Kidney epithelial cell (primary cell): ENCODE measurements at regions not wholly inside any gene's neighbourhood (a gene's known extent, or its start where the extent isn't known, plus 50 kb on each side); places are given as distances from the start of the nearest gene placed in this dataset.

ENCODE experiments used
- DNase-seq: peaks from one replicate; pipeline ENCODE4 v3.0.0-alpha.2; 2010; ENCODE audit warnings: low read depth
- H3K27me3 ChIP-seq: 2 replicates; pipeline ENCODE4 v1.6.0; 2011; ENCODE audit warnings: low read length; ENCODE audit not compliant: control insufficient read depth, insufficient read depth
- H3K36me3 ChIP-seq: 2 replicates; pipeline ENCODE4 v1.5.1; 2011; ENCODE audit warnings: low read length; ENCODE audit not compliant: control insufficient read depth, insufficient read depth
- H3K4me3 ChIP-seq: 2 replicates; pipeline ENCODE4 v1.5.1; 2011; ENCODE audit warnings: low read depth, mild to moderate bottlenecking, control low read depth, low read length
- TF ChIP-seq, protein P1 (sequence below): IDR thresholded peaks from 2 replicates; pipeline ENCODE4 v1.5.1; 2011; ENCODE audit warnings: mild to moderate bottlenecking, moderate library complexity, low read length, control low read depth, inconsistent platforms; ENCODE audit not compliant: insufficient read depth, poor library complexity, severe bottlenecking

DNA sequence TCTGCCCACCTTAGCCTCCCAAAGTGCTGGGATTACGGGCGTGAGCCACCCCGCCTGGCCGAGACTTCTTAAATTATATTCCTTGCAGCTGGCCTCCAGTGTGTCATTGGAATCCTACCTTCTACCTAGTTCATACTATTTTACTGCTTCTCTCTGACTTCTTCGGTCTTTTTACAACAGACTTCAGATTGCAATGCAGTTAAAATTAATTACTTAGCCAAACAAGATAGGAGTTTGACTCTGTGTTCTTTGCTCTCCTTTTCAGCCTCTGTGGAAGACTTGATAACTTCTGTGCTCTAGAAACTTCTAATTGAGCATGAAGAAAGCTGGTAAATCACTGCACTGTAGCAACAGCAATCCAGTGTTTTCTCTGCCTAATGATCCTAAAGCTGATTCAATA is 199.5 kb downstream of the GASK1B start:
- no peak for DNase-seq
- Histone ChIP-seq H3K36me3 (no peaks in the 10 kb centered on the region), H3K27me3 (no peaks in the 10 kb centered on the region), H3K4me3 (no peak overlapping the region)
- TF ChIP-seq, protein P1, sequence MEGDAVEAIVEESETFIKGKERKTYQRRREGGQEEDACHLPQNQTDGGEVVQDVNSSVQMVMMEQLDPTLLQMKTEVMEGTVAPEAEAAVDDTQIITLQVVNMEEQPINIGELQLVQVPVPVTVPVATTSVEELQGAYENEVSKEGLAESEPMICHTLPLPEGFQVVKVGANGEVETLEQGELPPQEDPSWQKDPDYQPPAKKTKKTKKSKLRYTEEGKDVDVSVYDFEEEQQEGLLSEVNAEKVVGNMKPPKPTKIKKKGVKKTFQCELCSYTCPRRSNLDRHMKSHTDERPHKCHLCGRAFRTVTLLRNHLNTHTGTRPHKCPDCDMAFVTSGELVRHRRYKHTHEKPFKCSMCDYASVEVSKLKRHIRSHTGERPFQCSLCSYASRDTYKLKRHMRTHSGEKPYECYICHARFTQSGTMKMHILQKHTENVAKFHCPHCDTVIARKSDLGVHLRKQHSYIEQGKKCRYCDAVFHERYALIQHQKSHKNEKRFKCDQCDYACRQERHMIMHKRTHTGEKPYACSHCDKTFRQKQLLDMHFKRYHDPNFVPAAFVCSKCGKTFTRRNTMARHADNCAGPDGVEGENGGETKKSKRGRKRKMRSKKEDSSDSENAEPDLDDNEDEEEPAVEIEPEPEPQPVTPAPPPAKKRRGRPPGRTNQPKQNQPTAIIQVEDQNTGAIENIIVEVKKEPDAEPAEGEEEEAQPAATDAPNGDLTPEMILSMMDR = no peak

DNA sequence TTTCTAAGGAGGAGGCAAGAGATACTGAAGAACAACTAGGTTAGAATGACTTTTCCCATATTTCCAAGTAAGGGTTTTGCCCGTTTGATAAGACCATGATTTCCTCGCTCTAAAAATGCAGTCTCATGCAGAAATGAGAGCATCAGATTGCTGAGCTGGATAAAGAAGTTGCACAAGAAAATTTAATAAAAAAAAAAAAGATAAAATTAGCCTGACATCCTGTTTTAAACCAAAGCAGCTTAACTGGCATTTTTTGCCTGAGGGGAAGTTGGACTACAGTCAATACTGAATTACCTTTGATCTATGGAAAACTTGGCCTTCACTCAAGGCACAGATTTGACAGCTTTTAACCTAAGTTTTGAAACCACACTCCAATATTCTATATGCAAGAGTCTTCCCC is 208.4 kb downstream of the GASK1B start:
- no peak for DNase-seq
- no peak overlapping the region for H3K4me3 ChIP-seq
- TF ChIP-seq, protein P1 = no peak
- H3K27me3 ChIP-seq = no peaks in the 10 kb centered on the region
- no peaks in the 10 kb centered on the region for H3K36me3 ChIP-seq

DNA sequence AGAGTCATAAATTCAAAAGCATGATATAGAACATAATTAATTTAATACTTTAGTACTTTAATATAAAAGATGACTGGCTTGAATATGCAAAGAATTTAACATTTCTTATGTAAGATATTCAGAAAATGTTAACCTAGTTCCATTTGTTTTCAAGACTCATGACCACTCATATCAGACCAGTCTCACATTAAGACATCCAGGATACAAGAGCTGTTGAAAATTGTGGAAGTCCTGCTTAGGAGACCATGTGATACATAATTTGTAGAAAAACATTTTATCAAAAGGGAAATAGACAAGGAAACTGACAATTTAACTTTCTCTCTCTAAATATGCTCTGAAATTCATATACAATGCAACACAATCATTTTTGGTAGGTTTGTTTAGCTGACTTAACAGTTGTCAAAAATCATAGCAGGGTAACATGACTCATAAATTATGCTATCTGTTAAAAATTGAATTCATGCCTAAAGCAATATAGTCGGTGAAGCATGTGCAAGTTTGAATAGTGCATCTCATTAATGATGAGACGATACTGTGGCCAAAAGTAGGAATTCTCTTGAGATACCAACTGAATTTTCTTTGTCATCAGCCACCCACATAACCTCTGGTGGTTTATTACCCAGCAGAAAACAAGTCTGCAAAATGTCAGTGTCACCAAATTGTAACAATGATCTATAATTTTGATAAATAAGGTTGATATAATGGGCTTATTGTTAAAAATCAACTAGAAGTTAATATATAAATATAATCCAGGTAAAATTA is 211.4 kb downstream of the GASK1B start:
- TF ChIP-seq, protein P1 = no peak
- DNase-seq = no peak
- H3K27me3 ChIP-seq = no peaks in the 10 kb centered on the region
- no peaks in the 10 kb centered on the region for H3K36me3 ChIP-seq
- no peak overlapping the region for H3K4me3 ChIP-seq

DNA sequence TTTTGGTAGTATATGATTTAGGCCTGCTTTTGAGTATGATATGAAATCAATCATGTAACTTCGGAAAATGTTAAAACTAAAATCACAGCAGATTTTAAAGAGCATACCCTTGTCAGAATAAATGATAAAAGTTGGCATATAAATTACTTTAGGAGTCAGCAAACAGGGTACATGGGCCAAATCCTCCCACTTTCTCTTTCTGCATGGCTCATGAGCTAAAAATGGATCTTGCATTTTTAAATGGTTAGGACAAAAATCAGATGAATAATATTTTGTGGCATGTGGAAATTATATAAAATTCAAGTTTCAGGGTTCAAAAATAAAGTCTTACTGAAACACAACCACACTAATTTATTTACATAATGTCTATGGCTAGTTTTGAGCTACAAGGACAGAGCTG is 214.9 kb downstream of the GASK1B start:
- H3K27me3 ChIP-seq = no peaks in the 10 kb centered on the region
- no peak for DNase-seq
- no peak overlapping the region for H3K4me3 ChIP-seq
- no peaks in the 10 kb centered on the region for H3K36me3 ChIP-seq
- TF ChIP-seq, protein P1 = no peak

DNA sequence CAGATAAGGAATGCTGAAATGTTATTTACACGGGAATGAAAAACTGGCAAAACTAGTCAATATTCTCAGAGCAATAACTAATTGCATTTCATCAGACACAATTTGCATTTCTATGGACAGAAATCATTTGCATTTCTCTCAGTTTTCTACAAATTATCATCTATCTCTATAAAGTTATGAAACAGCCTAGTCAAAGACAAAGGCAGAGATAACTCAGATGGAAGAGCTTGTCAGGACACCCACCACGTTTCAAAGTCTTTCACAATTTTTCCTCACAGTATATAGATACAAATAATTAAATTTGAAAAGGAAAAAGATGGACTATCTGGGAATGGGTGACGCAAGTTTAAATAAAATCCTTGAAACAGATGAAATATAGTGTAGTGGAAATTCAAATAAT is 230.8 kb downstream of the GASK1B start:
- DNase-seq = no peak
- no peaks in the 10 kb centered on the region for H3K36me3 ChIP-seq
- H3K27me3 ChIP-seq = no peaks in the 10 kb centered on the region
- TF ChIP-seq, protein P1 = no peak
- no peak overlapping the region for H3K4me3 ChIP-seq

DNA sequence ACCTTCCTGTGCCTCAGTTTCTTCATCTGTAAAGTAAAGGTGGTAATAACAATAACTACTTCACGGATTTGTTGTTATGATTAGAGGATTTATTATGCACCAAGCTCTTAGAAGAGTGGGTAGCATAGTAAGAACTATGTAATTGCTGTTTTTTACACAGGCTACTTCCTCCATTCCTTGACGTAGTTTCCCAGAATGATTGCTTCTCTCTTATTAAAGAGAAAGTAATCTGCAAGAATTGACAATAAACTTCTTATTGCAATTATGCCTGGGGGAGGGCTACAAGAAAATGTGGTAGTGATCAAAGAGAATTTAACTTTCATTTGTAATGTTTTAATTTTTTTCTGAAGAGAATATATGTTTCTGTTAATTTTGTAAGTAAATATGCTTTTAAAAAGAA is 238.7 kb downstream of the GASK1B start:
- no peak for DNase-seq
- Histone ChIP-seq H3K27me3 (no peaks in the 10 kb centered on the region), H3K36me3 (no peaks in the 10 kb centered on the region), H3K4me3 (no peak overlapping the region)
- TF ChIP-seq, protein P1 = no peak
